Tibial nerve (tissue), 4 donors: ENCODE measurements at regions not wholly inside any gene's neighbourhood (a gene's known extent, or its start where the extent isn't known, plus 50 kb on each side); places are given as distances from the start of the nearest gene placed in this dataset.
"Not testable (repeated sequence)": the region's sequence is repeated elsewhere in the genome, so short reads cannot be mapped to it uniquely, and the experiment has no call there.

ENCODE experiments used
- DNase-seq, 2 donors: peaks; one replicate each; pipeline ENCODE4 v3.0.0-alpha.2; 2019; ENCODE audit warnings: low spot score in 2 of 2
- H3K27ac ChIP-seq, 4 donors: fragments of 200-600 bp; sonication (generic) in 3 of 4; one replicate each; pipeline ENCODE4 v1.5.1; 2017 to 2019; ENCODE audit warnings: mild to moderate bottlenecking in 1 of 4
- H3K27me3 ChIP-seq, 2 donors: fragments of 200-600 bp; sonication (generic) in 1 of 2; one replicate each; pipeline versions ENCODE4 v1.5.1 to v1.6.0; 2017 to 2019
- H3K36me3 ChIP-seq, 3 donors: fragments of 200-600 bp; sonication (generic); one replicate each; pipeline ENCODE4 v1.5.1; 2018 to 2019
- H3K4me1 ChIP-seq, 4 donors: fragments of 200-600 bp; sonication (generic) in 3 of 4; one replicate each; pipeline ENCODE4 v1.5.1; 2017 to 2019
- H3K4me3 ChIP-seq, 4 donors: fragments of 200-600 bp; sonication (generic) in 3 of 4; one replicate each; pipeline ENCODE4 v1.5.1; 2017 to 2019; ENCODE audit warnings: mild to moderate bottlenecking in 1 of 4, moderate library complexity in 1 of 4
- H3K9me3 ChIP-seq, 4 donors: fragments of 200-600 bp; sonication (generic) in 3 of 4; one replicate each; pipeline ENCODE4 v1.5.1; 2017 to 2019
- CTCF ChIP-seq, 5 experiments: fragments of 200-600 bp in 3 of 5; fragments of 450-650 bp in 2 of 5; sonication (generic) in 3 of 5; IDR thresholded peaks; one replicate each; pipeline ENCODE4 v1.5.1; 2016 to 2019; ENCODE audit warnings: antibody characterized with exemption in 5 of 5, mild to moderate bottlenecking in 3 of 5, moderate library complexity in 2 of 5
- EP300 ChIP-seq, 2 donors: sonication (generic); formaldehyde crosslinking; IDR thresholded peaks; one replicate each; pipeline ENCODE4 v1.6.1; 2017; ENCODE audit warnings: antibody characterized with exemption in 2 of 2, mild to moderate bottlenecking in 1 of 2
- POLR2A ChIP-seq, 2 donors: fragments of 450-650 bp; IDR thresholded peaks; one replicate each; pipeline ENCODE4 v1.6.1; 2017; ENCODE audit warnings: antibody characterized with exemption in 2 of 2, mild to moderate bottlenecking in 2 of 2, moderate library complexity in 2 of 2
- WGBS, 2 donors: methylation state at CpG; one replicate each; pipeline ENCODE4 v1.1.5; 2018; 5-methylcytosine and 5-hydroxymethylcytosine counted together

GRCh38 chr2:183963609-183964008 is 634.7 kb upstream of the ZNF804A start:
- Histone ChIP-seq H3K27me3 (no peaks in the 10 kb centered on the region), H3K4me3 (no peak overlapping the region), H3K27ac (no peak overlapping the region), H3K9me3 (no peaks in the 10 kb centered on the region), H3K4me1 (peaks cover 0 to 3% (median 0%) of the 10 kb centered on the region in 4 donors), H3K36me3 (no peaks in the 10 kb centered on the region)
- TF ChIP-seq EP300 (IDR thresholded peaks at IDR 0.05) (no peak), POLR2A (IDR thresholded peaks at IDR 0.05) (no peak), CTCF (IDR thresholded peaks at IDR 0.05) (no peak)
- DNase-seq, result no peak
- WGBS, 2 donors, result 32 to 47% methylated on average over 1 of the region's 1 CpG

- WGBS, 2 donors, result 67 to 76% methylated on average over 1 of the region's 1 CpG
- no peaks in the 10 kb centered on the region for H3K27me3 ChIP-seq
- no peak for DNase-seq
Observed at GRCh38 chr2:183964565-183964964, 633.8 kb upstream of the ZNF804A start.

GRCh38 chr2:183967756-183968155 is 630.6 kb upstream of the ZNF804A start:
- Histone ChIP-seq H3K27ac (no peak overlapping the region), H3K36me3 (no peaks in the 10 kb centered on the region), H3K9me3 (no peaks in the 10 kb centered on the region), H3K27me3 (no peaks in the 10 kb centered on the region), H3K4me1 (peaks cover 0 to 3% (median 0%) of the 10 kb centered on the region in 4 donors), H3K4me3 (no peak overlapping the region)
- 88 to 95% methylated on average over 6 of the region's 6 CpGs for WGBS, 2 donors
- TF ChIP-seq EP300 (IDR thresholded peaks at IDR 0.05) (no peak), POLR2A (IDR thresholded peaks at IDR 0.05) (no peak), CTCF (IDR thresholded peaks at IDR 0.05) (no peak)
- no peak for DNase-seq

More at GRCh38 chr2:183964565-183964964, 633.8 kb upstream of the ZNF804A start:
- Histone ChIP-seq H3K9me3 (no peaks in the 10 kb centered on the region), H3K27ac (no peak overlapping the region), H3K4me1 (peaks cover 0 to 3% (median 0%) of the 10 kb centered on the region in 4 donors), H3K36me3 (no peaks in the 10 kb centered on the region), H3K4me3 (no peak overlapping the region)
- TF ChIP-seq EP300 (IDR thresholded peaks at IDR 0.05), result no peak
- no peak for TF ChIP-seq POLR2A (IDR thresholded peaks at IDR 0.05)
- no peak for TF ChIP-seq CTCF (IDR thresholded peaks at IDR 0.05)

- not testable (repeated sequence) for H3K27ac ChIP-seq, H3K4me3 ChIP-seq, H3K9me3 ChIP-seq, H3K4me1 ChIP-seq, DNase-seq, H3K36me3 ChIP-seq, H3K27me3 ChIP-seq
- 86 to 93% methylated on average over 8 of the region's 8 CpGs for WGBS, 2 donors
Observed at GRCh38 chr2:183975676-183976075, 622.7 kb upstream of the ZNF804A start.

GRCh38 chr2:183984871-183985270 is 613.5 kb upstream of the ZNF804A start:
- Histone ChIP-seq H3K4me1 (no peaks in the 10 kb centered on the region), H3K27me3 (no peaks in the 10 kb centered on the region), H3K36me3 (no peaks in the 10 kb centered on the region), H3K4me3 (no peak overlapping the region), H3K9me3 (peaks cover 0 to 6% (median 0%) of the 10 kb centered on the region in 4 donors), H3K27ac (no peak overlapping the region)
- DNase-seq, result no peak
- TF ChIP-seq POLR2A (IDR thresholded peaks at IDR 0.05) (no peak), CTCF (IDR thresholded peaks at IDR 0.05) (no peak), EP300 (IDR thresholded peaks at IDR 0.05) (no peak)

GRCh38 chr2:183991968-183992367 is 606.4 kb upstream of the ZNF804A start:
- TF ChIP-seq CTCF (IDR thresholded peaks at IDR 0.05) (no peak), EP300 (IDR thresholded peaks at IDR 0.05) (no peak), POLR2A (IDR thresholded peaks at IDR 0.05) (no peak)
- H3K4me3 ChIP-seq, result no peak overlapping the region
- peaks cover 0 to 6% (median 0%) of the 10 kb centered on the region in 4 donors for H3K9me3 ChIP-seq
- no peaks in the 10 kb centered on the region for H3K36me3 ChIP-seq
- H3K27me3 ChIP-seq, result no peaks in the 10 kb centered on the region
- DNase-seq, result no peak
- H3K27ac ChIP-seq, result no peak overlapping the region
- H3K4me1 ChIP-seq, result peaks cover 0 to 3% (median under 1%) of the 10 kb centered on the region in 4 donors
